Calu3 (cell line): ENCODE measurements at regions not wholly inside any gene's neighbourhood (a gene's known extent, or its start where the extent isn't known, plus 50 kb on each side); places are given as distances from the start of the nearest gene placed in this dataset.

ENCODE experiments used
- BruUV-seq: library from RNA; stranded (reverse); fragments of 400-500 nt; replicated peaks from 2 replicates; lab custom pipeline; 2021; lab: Mats Ljungman, UMichigan
- CTCF ChIA-PET: fragments of 300-600 bp; sonication (Branson Sonifier 250); formaldehyde crosslinking; loops from one replicate; lab custom pipeline; 2022; ENCODE audit warnings: antibody characterized with exemption; lab: Charles Lee
- DNase-seq: peaks from one replicate; pipeline ENCODE4 v3.0.0; 2022
- H3K27ac Mint-ChIP-seq: one replicate; pipeline ENCODE4 v1.8.0; 2022; ENCODE audit warnings: mixed read lengths; ENCODE audit not compliant: unreplicated experiment
- H3K27me3 Mint-ChIP-seq: one replicate; pipeline ENCODE4 v1.8.0; 2022; ENCODE audit warnings: mixed read lengths; ENCODE audit not compliant: unreplicated experiment
- H3K36me3 Mint-ChIP-seq: one replicate; pipeline ENCODE4 v1.8.0; 2022; ENCODE audit warnings: mild to moderate bottlenecking, moderate library complexity, mixed read lengths; ENCODE audit not compliant: insufficient read depth, unreplicated experiment
- H3K4me1 Mint-ChIP-seq: one replicate; pipeline ENCODE4 v1.8.0; 2022; ENCODE audit warnings: mild to moderate bottlenecking, low read depth, mixed read lengths; ENCODE audit not compliant: unreplicated experiment
- H3K4me3 Mint-ChIP-seq: one replicate; pipeline ENCODE4 v1.8.0; 2022; ENCODE audit warnings: mild to moderate bottlenecking, low read depth, moderate library complexity, mixed read lengths; ENCODE audit not compliant: unreplicated experiment
- H3K9me3 Mint-ChIP-seq: one replicate; pipeline ENCODE4 v1.8.0; 2022; ENCODE audit warnings: low read depth, mixed read lengths; ENCODE audit not compliant: unreplicated experiment
- intact Hi-C: fragments of 100-400 bp; cut with micrococcal nuclease; formaldehyde crosslinking; loops from one replicate; pipeline ENCODE4 v1.10.0; 2022; ENCODE audit not compliant: unreplicated experiment
- TF ChIP-seq, protein P1 (sequence below): fragments of 200-600 bp; IDR thresholded peaks from one replicate; pipeline ENCODE4 v1.8.0; 2022; ENCODE audit warnings: antibody characterized with exemption; ENCODE audit not compliant: unreplicated experiment

DNA sequence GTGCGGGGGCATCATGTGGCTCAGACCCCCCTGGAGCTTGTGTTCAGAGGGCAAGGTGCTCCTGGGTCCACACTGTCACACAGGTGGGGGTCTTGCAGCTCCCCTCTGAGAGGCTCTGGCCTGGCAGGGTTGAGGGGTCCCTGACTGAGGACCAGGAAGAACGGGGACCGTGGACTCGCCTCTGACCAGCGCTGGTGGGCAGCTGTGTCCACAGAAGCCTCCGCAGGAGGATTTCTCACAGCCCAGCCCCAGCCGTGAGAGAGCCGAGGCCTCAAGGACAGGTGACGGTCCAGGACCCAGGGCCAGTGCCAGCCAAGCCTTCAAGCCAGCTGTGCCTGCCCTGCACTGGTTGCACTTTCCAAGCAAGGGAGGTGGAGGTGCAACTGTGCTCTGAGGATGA is 63.5 kb upstream of the TTC34 start:
- CTCF ChIA-PET: no interaction called here
- no TSS peak for BruUV-seq
- DNase-seq: no peak
- H3K36me3 Mint-ChIP-seq: no peaks in the 10 kb centered on the region
- H3K27me3 Mint-ChIP-seq: peaks cover 45% of the 10 kb centered on the region
- no peaks in the 10 kb centered on the region for H3K9me3 Mint-ChIP-seq
- intact Hi-C loops: no loop called here
- no peaks in the 10 kb centered on the region for H3K4me1 Mint-ChIP-seq
- no peak overlapping the region for H3K4me3 Mint-ChIP-seq
- TF ChIP-seq, protein P1, sequence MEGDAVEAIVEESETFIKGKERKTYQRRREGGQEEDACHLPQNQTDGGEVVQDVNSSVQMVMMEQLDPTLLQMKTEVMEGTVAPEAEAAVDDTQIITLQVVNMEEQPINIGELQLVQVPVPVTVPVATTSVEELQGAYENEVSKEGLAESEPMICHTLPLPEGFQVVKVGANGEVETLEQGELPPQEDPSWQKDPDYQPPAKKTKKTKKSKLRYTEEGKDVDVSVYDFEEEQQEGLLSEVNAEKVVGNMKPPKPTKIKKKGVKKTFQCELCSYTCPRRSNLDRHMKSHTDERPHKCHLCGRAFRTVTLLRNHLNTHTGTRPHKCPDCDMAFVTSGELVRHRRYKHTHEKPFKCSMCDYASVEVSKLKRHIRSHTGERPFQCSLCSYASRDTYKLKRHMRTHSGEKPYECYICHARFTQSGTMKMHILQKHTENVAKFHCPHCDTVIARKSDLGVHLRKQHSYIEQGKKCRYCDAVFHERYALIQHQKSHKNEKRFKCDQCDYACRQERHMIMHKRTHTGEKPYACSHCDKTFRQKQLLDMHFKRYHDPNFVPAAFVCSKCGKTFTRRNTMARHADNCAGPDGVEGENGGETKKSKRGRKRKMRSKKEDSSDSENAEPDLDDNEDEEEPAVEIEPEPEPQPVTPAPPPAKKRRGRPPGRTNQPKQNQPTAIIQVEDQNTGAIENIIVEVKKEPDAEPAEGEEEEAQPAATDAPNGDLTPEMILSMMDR: no peak
- no peak overlapping the region for H3K27ac Mint-ChIP-seq

DNA sequence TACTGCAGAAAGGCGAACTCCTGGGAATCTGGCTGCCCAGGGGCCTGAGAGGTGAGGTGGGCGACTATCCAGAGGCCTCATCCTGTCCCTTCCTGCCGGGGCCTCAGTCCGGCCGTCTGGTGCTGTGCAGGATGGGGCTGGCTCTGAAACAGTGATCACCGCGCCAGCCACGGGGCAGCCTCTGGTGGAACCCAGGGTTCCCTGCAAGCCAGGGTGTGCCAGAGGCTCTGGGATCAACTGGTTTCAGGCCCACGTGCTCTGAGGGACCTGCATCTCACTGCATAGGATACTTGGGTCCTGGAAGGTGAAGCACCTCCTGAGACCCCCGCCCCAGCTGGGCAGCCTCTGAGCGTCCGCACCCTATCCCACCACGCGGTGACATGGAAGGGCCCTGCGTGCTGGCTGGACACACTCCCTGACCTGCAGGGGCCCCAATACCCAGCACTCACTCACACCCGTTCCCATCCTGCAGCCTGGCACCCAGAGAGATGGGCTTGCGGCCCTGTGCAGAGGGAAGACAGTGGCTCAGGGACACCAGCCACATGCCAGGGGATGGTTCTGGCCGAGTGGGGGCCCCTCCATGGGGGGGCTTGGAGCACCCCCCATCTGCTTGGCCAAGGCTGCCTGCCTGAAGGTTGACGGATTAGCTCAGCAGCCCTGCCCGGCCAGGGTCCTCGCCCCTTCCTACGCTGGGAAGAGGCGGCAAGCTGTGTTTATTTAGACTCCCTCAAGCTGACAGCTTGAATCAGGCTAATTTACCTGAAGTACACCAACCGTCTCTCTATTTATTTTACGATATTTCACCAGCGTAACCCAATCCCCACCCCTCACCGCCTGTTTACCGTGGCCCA is 64.3 kb upstream of the TTC34 start:
- no TSS peak for BruUV-seq
- DNase-seq: no peak
- intact Hi-C loops: no loop called here
- CTCF ChIA-PET: no interaction called here
- no peak overlapping the region for H3K27ac Mint-ChIP-seq
- H3K4me1 Mint-ChIP-seq: no peaks in the 10 kb centered on the region
- TF ChIP-seq, protein P1: no peak
- no peak overlapping the region for H3K4me3 Mint-ChIP-seq
- H3K27me3 Mint-ChIP-seq: peaks cover 45% of the 10 kb centered on the region
- no peaks in the 10 kb centered on the region for H3K9me3 Mint-ChIP-seq
- no peaks in the 10 kb centered on the region for H3K36me3 Mint-ChIP-seq

DNA sequence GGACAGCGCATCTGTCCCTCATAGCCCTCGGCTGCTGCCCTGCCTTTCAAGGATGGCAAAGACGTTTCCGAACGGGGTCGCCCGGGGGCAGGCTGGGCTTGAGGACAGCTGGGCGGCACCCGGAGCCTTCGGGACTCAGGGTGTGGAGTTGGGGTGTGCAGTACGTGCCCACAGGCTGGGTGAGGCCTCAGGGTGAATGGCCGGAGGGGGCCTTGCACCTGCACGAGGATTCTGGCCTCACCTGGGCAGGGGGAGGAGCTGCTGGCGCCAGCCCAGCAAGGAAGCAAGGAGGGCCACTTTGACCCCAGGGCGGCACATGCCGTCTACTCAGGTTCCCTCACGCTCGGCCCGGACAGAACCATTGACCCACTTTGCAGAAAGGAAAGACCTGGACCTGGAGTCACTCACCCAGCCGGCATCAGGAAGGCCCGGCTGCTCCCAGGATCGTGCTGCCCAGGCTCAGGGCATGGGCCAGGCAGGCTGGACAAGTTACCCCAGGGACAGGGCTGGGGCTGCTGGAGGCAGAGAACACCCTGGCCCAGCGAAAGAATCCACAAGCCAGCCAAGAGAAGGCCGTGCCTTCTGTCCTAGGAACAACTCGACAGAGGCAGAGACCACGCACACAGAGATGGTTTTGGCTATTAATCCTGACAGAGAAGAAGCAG is 65.1 kb upstream of the TTC34 start:
- Mint-ChIP-seq H3K9me3 (no peaks in the 10 kb centered on the region), H3K27me3 (peaks cover 45% of the 10 kb centered on the region), H3K4me1 (no peaks in the 10 kb centered on the region), H3K36me3 (no peaks in the 10 kb centered on the region), H3K4me3 (no peak overlapping the region), H3K27ac (no peak overlapping the region)
- no TSS peak for BruUV-seq
- intact Hi-C loops: no loop called here
- CTCF ChIA-PET: no interaction called here
- TF ChIP-seq, protein P1: no peak
- no peak for DNase-seq

DNA sequence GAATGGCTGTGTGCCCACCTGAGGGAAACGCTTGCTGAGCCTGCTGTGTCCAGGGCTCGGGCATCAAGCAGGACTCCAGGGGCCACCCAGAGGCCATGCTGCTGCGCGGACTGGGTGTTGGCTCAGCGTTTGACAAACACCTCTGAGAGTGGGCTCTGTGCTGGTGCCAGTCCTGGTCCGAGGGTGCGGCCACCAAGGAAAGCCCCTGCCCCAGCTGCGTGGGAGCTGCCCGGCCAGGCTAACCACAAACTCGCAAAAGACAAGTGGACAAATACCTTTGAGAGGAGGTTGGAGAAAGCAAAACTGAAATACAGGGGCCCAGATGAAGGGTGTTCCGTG is 65.6 kb upstream of the TTC34 start:
- Mint-ChIP-seq H3K4me1 (no peaks in the 10 kb centered on the region), H3K36me3 (no peaks in the 10 kb centered on the region), H3K27me3 (peaks cover 45% of the 10 kb centered on the region), H3K9me3 (no peaks in the 10 kb centered on the region), H3K27ac (no peak overlapping the region), H3K4me3 (no peak overlapping the region)
- TF ChIP-seq, protein P1: no peak
- CTCF ChIA-PET: no interaction called here
- intact Hi-C loops: no loop called here
- no TSS peak for BruUV-seq
- DNase-seq: no peak
